ENCODE measurements at regions not wholly inside any gene's neighbourhood (a gene's known extent, or its start where the extent isn't known, plus 50 kb on each side); places are given as distances from the start of the nearest gene placed in this dataset.

- no peaks in the 10 kb centered on the region for H3K27me3 Mint-ChIP-seq
Observed at GRCh38 chr11:128331317-128331716, 256.0 kb downstream of the ETS1 start.

GRCh38 chr11:128330203-128330602, 257.2 kb downstream of the ETS1 start:
- Mint-ChIP-seq H3K9me3 (peaks cover 4% of the 10 kb centered on the region), H3K4me3 (peak overlapping the region; percentile 68), H3K27me3 (no peaks in the 10 kb centered on the region), H3K27ac (peak overlapping the region; percentile 92 to 95), H3K36me3 (peaks cover 13% of the 10 kb centered on the region), H3K4me1 (ENCODE audit: low read depth in 2 of 2) (peaks cover 53 to 60% of the 10 kb centered on the region in 2 donors)
- ATAC-seq (no peak), DNase-seq (ENCODE audit: low spot score) (no peak)

More at GRCh38 chr11:128331317-128331716, 256.0 kb downstream of the ETS1 start:
- H3K4me1 Mint-ChIP-seq (ENCODE audit: low read depth in 2 of 2) = peaks cover 55 to 56% of the 10 kb centered on the region in 2 donors
- no peak overlapping the region for H3K4me3 Mint-ChIP-seq
- DNase-seq (ENCODE audit: low spot score) (no peak), ATAC-seq (no peak)
- H3K27ac Mint-ChIP-seq = peak overlapping the region; percentile 92 to 95
- H3K9me3 Mint-ChIP-seq = peaks cover 4% of the 10 kb centered on the region
- peaks cover 13% of the 10 kb centered on the region for H3K36me3 Mint-ChIP-seq

DNA sequence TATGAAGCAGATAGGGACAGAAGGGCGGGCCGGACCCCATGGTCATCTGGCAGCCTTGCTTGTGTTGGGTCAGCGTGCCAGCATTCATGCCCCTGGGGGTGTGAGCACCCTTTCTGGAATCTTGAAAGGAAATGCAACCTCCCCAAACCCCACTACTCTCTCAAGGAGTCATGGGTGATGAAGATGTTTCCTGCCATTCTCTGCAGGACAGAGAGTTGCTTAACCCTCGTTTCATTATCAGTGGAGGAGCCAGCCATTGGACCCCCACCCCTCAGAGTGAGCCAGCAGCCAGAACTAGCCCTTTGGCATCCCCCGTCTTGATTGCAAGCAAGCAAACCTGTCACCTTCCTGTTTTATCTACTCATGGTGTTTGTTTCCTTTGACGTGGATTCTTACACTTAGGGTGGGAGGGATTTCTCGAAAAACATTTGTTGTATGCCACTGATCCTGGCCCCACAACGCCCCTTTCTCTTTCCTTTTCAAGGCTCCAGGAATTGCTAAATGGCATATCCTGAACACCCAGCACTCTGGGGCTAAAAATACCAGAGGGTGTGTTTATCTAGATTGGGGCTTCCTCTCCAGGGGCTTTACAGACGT, 258.3 kb downstream of the ETS1 start:
- H3K4me3 Mint-ChIP-seq = peak overlapping the region; percentile 68
- H3K36me3 Mint-ChIP-seq = peaks cover 13% of the 10 kb centered on the region
- peaks cover 63 to 71% of the 10 kb centered on the region in 2 donors for H3K4me1 Mint-ChIP-seq (ENCODE audit: low read depth in 2 of 2)
- DNase-seq (ENCODE audit: low spot score) (peak; percentile 73), ATAC-seq (peak; percentile 14 to 48)
- H3K27me3 Mint-ChIP-seq = no peaks in the 10 kb centered on the region
- peak overlapping the region; percentile 92 to 95 for H3K27ac Mint-ChIP-seq
- peaks cover 4% of the 10 kb centered on the region for H3K9me3 Mint-ChIP-seq

DNA sequence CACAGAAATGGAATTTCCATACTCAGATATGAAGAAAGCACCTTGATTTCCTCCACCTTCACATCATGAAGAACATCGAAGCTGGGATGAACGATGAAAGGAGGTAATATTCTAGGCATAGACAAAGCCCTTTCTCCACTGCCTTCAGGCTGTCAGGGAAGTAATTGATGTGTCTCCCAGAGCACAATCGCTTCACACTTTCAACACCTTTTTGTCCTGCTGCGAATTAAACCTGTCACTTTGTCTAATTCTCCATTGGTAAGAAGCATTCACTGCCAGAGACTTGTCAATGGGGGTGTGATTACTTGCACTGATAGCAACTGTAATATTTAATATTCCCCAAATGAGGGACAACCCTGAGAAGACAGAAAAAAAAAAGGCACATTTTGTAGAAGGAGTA, 260.1 kb downstream of the ETS1 start:
- Mint-ChIP-seq H3K4me3 (peak overlapping the region; percentile 83), H3K27me3 (no peaks in the 10 kb centered on the region), H3K4me1 (ENCODE audit: low read depth in 2 of 2) (peaks cover 80 to 89% of the 10 kb centered on the region in 2 donors), H3K9me3 (peaks cover 4% of the 10 kb centered on the region), H3K36me3 (peaks cover 13% of the 10 kb centered on the region), H3K27ac (peak overlapping the region; percentile 92 to 95)
- DNase-seq (ENCODE audit: low spot score) (no peak), ATAC-seq (no peak)

- Mint-ChIP-seq H3K4me3 (peak overlapping the region; percentile 83), H3K9me3 (peaks cover 4% of the 10 kb centered on the region), H3K27ac (peak overlapping the region; percentile 92 to 95), H3K36me3 (peaks cover 13% of the 10 kb centered on the region), H3K4me1 (ENCODE audit: low read depth in 2 of 2) (peaks cover 83 to 94% of the 10 kb centered on the region in 2 donors), H3K27me3 (no peaks in the 10 kb centered on the region)
- DNase-seq (ENCODE audit: low spot score) (no peak), ATAC-seq (no peak)
Observed at GRCh38 chr11:128326791-128327190, 260.6 kb downstream of the ETS1 start.

GRCh38 chr11:128324531-128325141, 262.7 kb downstream of the ETS1 start:
- Mint-ChIP-seq H3K36me3 (peaks cover 9% of the 10 kb centered on the region), H3K4me1 (ENCODE audit: low read depth in 2 of 2) (peaks cover 75 to 93% of the 10 kb centered on the region in 2 donors), H3K4me3 (peak overlapping the region; percentile 76), H3K27ac (peak overlapping the region; percentile 92 to 95), H3K9me3 (peaks cover 3% of the 10 kb centered on the region), H3K27me3 (no peaks in the 10 kb centered on the region)
- peak; percentile 90 to 92 for ATAC-seq
- DNase-seq (ENCODE audit: low spot score) = peak; percentile 96

- ATAC-seq = peak; percentile 62 to 68
- H3K4me1 Mint-ChIP-seq (ENCODE audit: low read depth in 2 of 2) = peaks cover 73 to 93% of the 10 kb centered on the region in 2 donors
- DNase-seq (ENCODE audit: low spot score) = peak; percentile 81
- peaks cover 7% of the 10 kb centered on the region for H3K36me3 Mint-ChIP-seq
- peaks cover 3% of the 10 kb centered on the region for H3K9me3 Mint-ChIP-seq
- H3K27me3 Mint-ChIP-seq = no peaks in the 10 kb centered on the region
- peak overlapping the region; percentile 92 to 95 for H3K27ac Mint-ChIP-seq
- H3K4me3 Mint-ChIP-seq = peak overlapping the region; percentile 76
Observed at GRCh38 chr11:128324051-128324481, 263.3 kb downstream of the ETS1 start.

DNA sequence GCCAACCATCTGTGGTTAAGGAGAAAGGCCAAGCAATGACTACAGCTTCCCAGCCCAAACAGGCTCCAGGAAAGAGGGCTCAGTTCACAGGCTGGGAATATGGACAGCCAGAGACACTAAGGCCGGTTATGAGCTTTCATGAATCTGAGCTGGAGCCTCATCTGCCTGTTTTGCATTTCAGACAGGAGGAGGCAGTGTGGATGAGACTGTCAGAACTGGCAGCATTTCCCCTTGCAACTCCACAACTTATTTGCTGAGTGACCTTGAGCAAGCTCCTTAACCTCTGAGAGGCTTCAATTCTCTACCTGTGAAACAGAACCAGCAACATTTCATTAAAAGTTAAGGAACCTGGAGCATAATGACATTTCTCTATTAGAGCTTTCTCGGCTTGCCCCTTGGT, 264.0 kb downstream of the ETS1 start:
- peaks cover 6% of the 10 kb centered on the region for H3K9me3 Mint-ChIP-seq
- DNase-seq (ENCODE audit: low spot score) (peak; percentile 67), ATAC-seq (no peak)
- peaks cover 13% of the 10 kb centered on the region for H3K36me3 Mint-ChIP-seq
- H3K27ac Mint-ChIP-seq = peak overlapping the region; percentile 92 to 95
- H3K4me1 Mint-ChIP-seq (ENCODE audit: low read depth in 2 of 2) = peaks cover 72 to 93% of the 10 kb centered on the region in 2 donors
- peak overlapping the region; percentile 76 for H3K4me3 Mint-ChIP-seq
- no peaks in the 10 kb centered on the region for H3K27me3 Mint-ChIP-seq

DNA sequence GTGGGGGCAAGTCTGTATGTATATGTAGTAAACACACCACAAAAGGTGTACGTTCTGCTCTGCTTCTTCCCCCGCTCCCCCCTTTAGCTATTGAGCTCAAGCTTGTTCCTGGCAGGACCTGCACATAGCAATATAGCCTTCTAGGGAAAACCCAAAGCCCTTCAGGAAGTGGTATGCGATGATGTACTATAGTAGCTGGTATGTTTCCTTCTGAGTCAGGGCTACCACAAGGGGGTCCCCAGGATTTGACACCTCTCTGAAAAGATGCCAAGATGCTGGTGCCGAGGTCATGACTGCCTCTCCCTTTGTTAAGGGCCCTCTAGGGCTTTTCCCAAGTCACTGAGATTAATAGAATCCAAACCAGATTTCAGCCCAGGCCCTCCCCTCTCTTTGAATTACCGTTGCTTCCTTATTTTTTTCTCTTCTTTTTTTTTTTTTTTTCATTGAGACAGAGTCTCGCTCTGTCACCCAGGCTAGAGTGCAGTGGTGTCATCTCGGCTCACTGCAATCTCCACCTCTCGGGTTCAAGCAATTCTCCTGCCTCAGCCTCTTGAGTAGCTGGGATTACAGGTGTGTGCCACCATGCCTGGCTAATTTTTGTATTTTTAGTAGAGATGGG, 268.4 kb downstream of the ETS1 start:
- peaks cover 17% of the 10 kb centered on the region for H3K9me3 Mint-ChIP-seq
- peaks cover 33% of the 10 kb centered on the region for H3K36me3 Mint-ChIP-seq
- ATAC-seq (peak; percentile 93 to 94), DNase-seq (ENCODE audit: low spot score) (peak; percentile 98)
- peaks cover 76 to 90% of the 10 kb centered on the region in 2 donors for H3K4me1 Mint-ChIP-seq (ENCODE audit: low read depth in 2 of 2)
- peak overlapping the region; percentile 92 to 95 for H3K27ac Mint-ChIP-seq
- H3K4me3 Mint-ChIP-seq = peak overlapping the region; percentile 86
- no peaks in the 10 kb centered on the region for H3K27me3 Mint-ChIP-seq

DNA sequence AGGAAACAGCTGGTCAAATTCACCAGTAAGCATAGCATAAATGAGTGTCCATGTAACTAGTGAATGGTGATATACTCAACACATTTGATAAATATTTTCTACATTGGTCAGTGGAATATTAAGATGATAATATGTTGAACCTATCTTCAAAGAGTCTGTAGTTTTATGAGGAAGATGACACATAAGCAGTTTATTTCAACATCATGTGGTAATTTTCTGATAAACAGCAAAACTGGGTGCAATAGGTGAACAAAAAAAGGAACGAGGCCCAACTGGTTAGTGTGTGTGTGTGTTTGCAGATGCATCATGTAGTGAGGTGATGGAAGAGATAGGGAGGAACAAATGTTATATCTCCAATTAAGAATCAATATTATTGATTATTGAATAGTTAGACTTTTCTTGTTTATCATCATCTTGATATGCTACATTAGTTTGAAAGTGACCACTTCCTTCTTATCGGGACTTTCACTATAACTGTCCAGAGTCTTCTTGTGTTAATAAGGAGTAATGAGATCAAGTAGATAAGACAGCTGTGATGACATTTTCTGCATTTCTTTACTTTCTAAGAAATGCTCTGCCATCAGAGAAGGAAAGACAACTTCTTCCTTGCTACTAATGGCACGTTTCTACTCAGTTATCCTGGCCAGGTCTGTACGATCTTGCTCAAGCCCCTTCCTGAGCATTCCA, 270.7 kb downstream of the ETS1 start:
- Mint-ChIP-seq H3K27ac (peak overlapping the region; percentile 92 to 95), H3K27me3 (no peaks in the 10 kb centered on the region), H3K9me3 (peaks cover 24% of the 10 kb centered on the region), H3K36me3 (peaks cover 50% of the 10 kb centered on the region), H3K4me1 (ENCODE audit: low read depth in 2 of 2) (peaks cover 71 to 81% of the 10 kb centered on the region in 2 donors), H3K4me3 (peak overlapping the region; percentile 54)
- no peak for ATAC-seq
- no peak for DNase-seq (ENCODE audit: low spot score)

DNA sequence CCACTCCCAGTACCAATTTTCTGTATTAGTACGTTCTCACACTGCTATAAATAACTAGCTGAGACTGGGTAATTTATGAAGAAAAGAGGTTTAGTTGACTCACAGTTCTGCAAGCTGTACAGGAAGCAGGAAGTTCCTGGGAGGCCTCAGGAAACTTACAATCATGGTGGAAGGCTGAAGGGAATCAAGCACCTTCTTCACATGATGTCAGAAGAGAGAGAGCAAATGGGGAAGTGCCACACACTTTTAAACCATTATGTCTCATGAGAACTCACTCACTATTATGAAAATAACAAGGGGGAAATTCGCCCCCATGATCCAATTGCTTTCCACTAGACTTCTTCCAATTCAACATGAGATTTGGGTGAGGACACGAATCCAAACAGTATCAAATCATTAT, 271.4 kb downstream of the ETS1 start:
- Mint-ChIP-seq H3K36me3 (peaks cover 53% of the 10 kb centered on the region), H3K4me3 (peak overlapping the region; percentile 54), H3K4me1 (ENCODE audit: low read depth in 2 of 2) (peaks cover 71 to 82% of the 10 kb centered on the region in 2 donors), H3K27me3 (no peaks in the 10 kb centered on the region), H3K9me3 (peaks cover 25% of the 10 kb centered on the region), H3K27ac (peak overlapping the region; percentile 92 to 95)
- ATAC-seq = no peak
- no peak for DNase-seq (ENCODE audit: low spot score)

DNA sequence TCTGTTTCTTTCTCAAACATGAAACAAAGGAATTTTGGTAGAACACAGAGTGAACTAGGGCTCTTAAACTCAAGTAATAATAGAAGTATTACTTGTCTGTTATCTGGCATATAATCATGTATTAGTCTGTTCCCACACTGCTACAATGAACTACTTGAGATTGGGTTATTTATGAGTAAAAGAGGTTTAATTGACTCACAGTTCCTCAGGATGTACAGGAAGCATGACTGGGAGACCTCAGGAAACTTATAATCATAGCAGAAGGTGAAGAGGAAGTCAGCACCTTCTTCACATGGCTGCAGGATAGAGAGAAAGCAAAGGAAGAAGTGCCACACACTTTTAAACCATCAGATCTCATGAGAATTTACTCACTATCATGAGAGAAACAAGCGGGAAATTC, 273.4 kb downstream of the ETS1 start:
- no peak for DNase-seq (ENCODE audit: low spot score)
- Mint-ChIP-seq H3K27me3 (no peaks in the 10 kb centered on the region), H3K4me1 (ENCODE audit: low read depth in 2 of 2) (peaks cover 72 to 73% of the 10 kb centered on the region in 2 donors), H3K27ac (peak overlapping the region; percentile 92 to 95), H3K36me3 (peaks cover 53% of the 10 kb centered on the region), H3K9me3 (peaks cover 23% of the 10 kb centered on the region), H3K4me3 (peak overlapping the region; percentile 31)
- no peak for ATAC-seq

DNA sequence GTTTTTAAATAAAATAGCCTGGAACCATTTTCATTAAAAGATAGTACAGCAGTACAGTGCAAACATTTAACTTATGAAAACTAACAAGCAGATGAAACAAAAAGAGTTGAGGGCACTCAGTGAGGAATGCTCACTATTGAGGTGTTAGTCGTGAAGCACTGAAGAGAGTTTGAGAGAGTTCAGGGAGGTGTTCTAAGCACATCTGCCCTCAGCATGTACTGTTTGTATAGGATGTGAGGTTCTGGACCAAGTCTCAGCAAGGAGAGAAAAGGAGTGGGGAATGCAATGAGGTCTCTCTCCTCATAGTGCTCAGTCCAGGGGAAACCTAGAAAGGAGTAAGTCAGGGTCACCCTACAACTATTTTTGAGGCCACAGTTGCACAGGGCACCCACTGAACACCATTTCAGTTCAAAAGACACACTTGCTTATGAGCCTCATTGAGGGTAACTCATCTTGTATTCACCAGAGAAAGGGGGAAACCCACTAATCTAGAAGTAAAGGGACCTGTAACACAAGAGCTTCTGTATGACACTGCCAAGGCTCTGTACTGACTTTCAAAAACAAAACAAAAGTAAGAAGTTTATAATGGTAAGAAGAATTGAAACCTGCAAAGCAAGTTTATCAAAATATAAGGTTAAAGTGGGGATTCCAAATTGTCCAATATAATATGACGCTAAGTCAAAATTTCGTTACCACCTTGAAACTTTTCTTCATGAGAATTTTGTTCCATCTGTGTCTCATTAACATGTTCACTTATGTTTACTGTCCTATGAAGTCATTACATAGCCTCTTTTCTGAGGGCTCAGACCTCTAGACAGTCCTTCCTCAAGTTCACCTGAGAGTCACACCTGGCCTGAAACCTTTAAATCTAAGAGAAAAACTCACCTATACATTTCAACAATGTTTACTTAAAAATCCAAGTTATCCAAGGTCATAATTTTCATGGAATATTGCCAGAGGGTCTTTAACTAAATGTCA, 275.3 kb downstream of the ETS1 start:
- Mint-ChIP-seq H3K36me3 (peaks cover 44% of the 10 kb centered on the region), H3K27ac (peak overlapping the region; percentile 92 to 95), H3K4me1 (ENCODE audit: low read depth in 2 of 2) (peaks cover 61 to 68% of the 10 kb centered on the region in 2 donors), H3K4me3 (peak overlapping the region; percentile 35), H3K9me3 (peaks cover 19% of the 10 kb centered on the region), H3K27me3 (no peaks in the 10 kb centered on the region)
- ATAC-seq (peak; percentile 59 to 68), DNase-seq (ENCODE audit: low spot score) (no peak)
